K562 (cell line): ENCODE measurements at regions not wholly inside any gene's neighbourhood (a gene's known extent, or its start where the extent isn't known, plus 50 kb on each side); places are given as distances from the start of the nearest gene placed in this dataset.

Source experiments
- ATAC-seq: fragments of 200-7000 bp; cut with Tn5 transposase; 3 replicates; pipeline ENCODE4 v1.9.1; 2020; ENCODE audit warnings: moderate library complexity
- BruUV-seq: library from RNA; stranded (reverse); fragments of 400-500 nt; replicated peaks from 2 replicates; lab custom pipeline; 2021; lab: Mats Ljungman, UMichigan
- CTCF ChIA-PET: fragments of 300-600 bp; formaldehyde crosslinking; extraction: SDS; loops from one replicate; lab custom pipeline; 2021; ENCODE audit warnings: low intra/inter-chr PET ratio; lab: Yijun Ruan, JAX
- POLR2A ChIA-PET: fragments of 300-600, 350-650 bp; sonication (Branson Sonifier 250); formaldehyde crosslinking; extraction: SDS; loops from one replicate; lab custom pipeline; 2021; ENCODE audit warnings: antibody characterized with exemption, inconsistent platforms; lab: Yijun Ruan, JAX
- DNase-seq, 4 experiments: peaks; one replicate each; pipeline versions ENCODE4 v3.0.0 to v3.0.0-alpha.2; 2011 to 2018; ENCODE audit warnings: low spot score in 3 of 4, mixed read lengths in 3 of 4; ENCODE audit errors: extremely low read depth in 1 of 4
- FAIRE-seq: peaks from 2 replicates; lab custom pipeline; 2011; peaks lifted over from hg19 to GRCh38; lab: Jason Lieb, UNC
- H2AFZ ChIP-seq: 2 replicates; pipeline ENCODE4 v1.6.0; 2011; ENCODE audit warnings: low read depth, low read length, control low read depth, inconsistent platforms
- H3K27ac ChIP-seq: fragments of 200-600 bp; 3 replicates; pipeline ENCODE4 v1.8.0; 2011; ENCODE audit warnings: low read depth, mild to moderate bottlenecking, control low read depth, inconsistent platforms, low read length, moderate library complexity, mixed read lengths; ENCODE audit errors: extremely low read depth
- H3K27me3 ChIP-seq, 2 experiments: fragments of 300-600 bp in 1 of 2; 2 replicates in 1 of 2; 3 replicates in 1 of 2; pipeline versions ENCODE4 v1.6.0 to v1.8.0; 2011; ENCODE audit warnings: inconsistent platforms in 2 of 2, low read length in 2 of 2, mild to moderate bottlenecking in 1 of 2, mixed read lengths in 1 of 2, moderate library complexity in 1 of 2; ENCODE audit not compliant: control insufficient read depth in 2 of 2, insufficient read depth in 2 of 2
- H3K36me3 ChIP-seq: fragments of 300-600 bp; 3 replicates; pipeline ENCODE4 v1.8.0; 2011; ENCODE audit warnings: mild to moderate bottlenecking, low read length, inconsistent platforms; ENCODE audit not compliant: control insufficient read depth, insufficient read depth
- H3K4me1 ChIP-seq, 2 experiments: fragments of 200-600 bp in 1 of 2; replicated peaks in 1 of 2; 2 replicates in 1 of 2; 3 replicates in 1 of 2; pipeline versions ENCODE4 v1.5.1 to v1.8.0; 2011; ENCODE audit warnings: inconsistent platforms in 2 of 2, low read length in 2 of 2, mild to moderate bottlenecking in 1 of 2, mixed read lengths in 1 of 2, moderate library complexity in 1 of 2; ENCODE audit not compliant: control insufficient read depth in 2 of 2, insufficient read depth in 2 of 2
- H3K4me2 ChIP-seq: 2 replicates; pipeline ENCODE4 v1.6.1; 2011; ENCODE audit warnings: low read length, control low read depth, inconsistent platforms, mixed read lengths; ENCODE audit not compliant: insufficient read depth
- H3K4me3 ChIP-seq: fragments of 200-600 bp; sonication (generic), shearing (Covaris generic); 2 replicates; pipeline ENCODE4 v1.5.1; 2016; ENCODE audit warnings: control low read depth, inconsistent platforms
- H3K79me2 ChIP-seq: fragments of 200-600 bp; 3 replicates; pipeline ENCODE4 v1.8.0; 2011; ENCODE audit warnings: low read length, inconsistent platforms; ENCODE audit not compliant: control insufficient read depth, insufficient read depth
- H3K9ac ChIP-seq, 2 experiments: 2 replicates each; pipeline versions ENCODE4 v1.6.0 to v1.6.1; 2011; ENCODE audit warnings: low read depth in 2 of 2, low read length in 2 of 2, control low read depth in 1 of 2, inconsistent platforms in 1 of 2, mild to moderate bottlenecking in 1 of 2, mixed read lengths in 1 of 2; ENCODE audit not compliant: insufficient read depth in 1 of 2
- H3K9me1 ChIP-seq: one replicate; pipeline ENCODE4 v1.6.0; 2011; ENCODE audit warnings: inconsistent platforms, mild to moderate bottlenecking, low read length, moderate library complexity; ENCODE audit not compliant: control insufficient read depth, insufficient read depth
- H3K9me3 ChIP-seq: replicated peaks from 2 replicates; pipeline ENCODE4 v1.5.1; 2011; ENCODE audit warnings: low read depth, low read length, inconsistent platforms; ENCODE audit not compliant: control insufficient read depth, insufficient read depth
- H4K20me1 ChIP-seq: replicated peaks from 2 replicates; pipeline ENCODE4 v1.6.1; 2011; ENCODE audit warnings: low read length, inconsistent platforms, mixed read lengths; ENCODE audit not compliant: control insufficient read depth, insufficient read depth
- CC2D1A ChIP-seq: fragments of 450-650 bp; IDR thresholded peaks from 2 replicates; pipeline ENCODE4 v1.6.1; 2017; ENCODE audit warnings: mild to moderate bottlenecking
- HDAC2 ChIP-seq: fragments of 450-650 bp; IDR thresholded peaks from 2 replicates; pipeline ENCODE4 v1.6.1; 2016; ENCODE audit warnings: mild to moderate bottlenecking
- LCOR ChIP-seq: sonication (generic); formaldehyde crosslinking; IDR thresholded peaks from 2 replicates; pipeline ENCODE4 v1.8.0; 2022; ENCODE audit warnings: mild to moderate bottlenecking, missing genetic modification reagents
- PPARD ChIP-seq: fragments of 250-450 bp; sonication (Bioruptor Pico); IDR thresholded peaks from 2 replicates; pipeline ENCODE4 v1.8.0; 2022; ENCODE audit warnings: inconsistent platforms, mild to moderate bottlenecking, moderate library complexity
- PYGO2 ChIP-seq: fragments of 450-650 bp; IDR thresholded peaks from 2 replicates; pipeline ENCODE4 v1.6.1; 2016; ENCODE audit warnings: mild to moderate bottlenecking, missing genetic modification characterization, moderate library complexity, missing compliant biosample characterization
- SMARCE1 ChIP-seq: fragments of 450-650 bp; IDR thresholded peaks from 2 replicates; pipeline ENCODE4 v1.7.1; 2016; ENCODE audit warnings: mild to moderate bottlenecking
- ZMIZ1 ChIP-seq, 2 experiments: fragments of 150-350 bp in 1 of 2; IDR thresholded peaks; 2 replicates each; pipeline ENCODE4 v1.6.1; 2012 to 2016; ENCODE audit warnings: low read depth in 2 of 2, low read length in 2 of 2, mild to moderate bottlenecking in 1 of 2, moderate library complexity in 1 of 2
- ZNF184 ChIP-seq: sonication (generic); formaldehyde crosslinking; IDR thresholded peaks from 2 replicates; pipeline ENCODE4 v1.5.0; 2020; ENCODE audit warnings: missing genetic modification reagents
- ZNF316 ChIP-seq: fragments of 450-650 bp; IDR thresholded peaks from 2 replicates; pipeline ENCODE4 v1.6.1; 2016
- ZNF561 ChIP-seq: fragments of 450-650 bp; formaldehyde crosslinking; conservative IDR thresholded peaks from 2 replicates; pipeline ENCODE4 v1.4.0; 2020; ENCODE audit warnings: mild to moderate bottlenecking, moderate library complexity
- ZNF639 ChIP-seq, 2 experiments: fragments of 200-800 bp in 1 of 2; sonication (Bioruptor generic) in 1 of 2; sonication (generic) in 1 of 2; formaldehyde crosslinking in 1 of 2; IDR thresholded peaks in 1 of 2; conservative IDR thresholded peaks in 1 of 2; 2 replicates each; pipeline versions ENCODE4 v1.5.0 to v1.6.1; 2016 to 2020; ENCODE audit warnings: missing compliant biosample characterization in 1 of 2, missing genetic modification characterization in 1 of 2, missing genetic modification reagents in 1 of 2
- WGBS: fragments of 100-300 bp; shearing (Covaris generic); methylation state at CpG from one replicate; pipeline ENCODE4 v1.1.6; 2016; ENCODE audit warnings: low coverage, mixed read lengths; ENCODE audit not compliant: insufficient coverage; ENCODE audit errors: missing lambda C conversion rate; 5-methylcytosine and 5-hydroxymethylcytosine counted together
- in situ Hi-C: fragments of 300-500 bp; cut with MboI; formaldehyde crosslinking; loops from 4 replicates; pipeline ENCODE4 v1.15.0; 2018; ENCODE audit warnings: inconsistent platforms, mixed read lengths
- intact Hi-C: fragments of 100-400 bp; cut with micrococcal nuclease; formaldehyde crosslinking; loops from 2 replicates; pipeline ENCODE4 v1.14.2; 2022
- TF ChIP-seq, protein P1 (sequence below): fragments of 450-650 bp; formaldehyde crosslinking; IDR thresholded peaks from 2 replicates; pipeline ENCODE4 v1.4.0; 2020; ENCODE audit warnings: mild to moderate bottlenecking, moderate library complexity
- TF ChIP-seq, protein P2 (sequence below): fragments of 450-650 bp; IDR thresholded peaks from 2 replicates; pipeline ENCODE4 v1.6.1; 2016; ENCODE audit warnings: antibody characterized with exemption
- TF ChIP-seq, protein P3 (sequence below): fragments of 250-450 bp; sonication (Bioruptor Pico); IDR thresholded peaks from 2 replicates; pipeline ENCODE4 v1.6.1; 2021; ENCODE audit warnings: mild to moderate bottlenecking

GRCh38 chr2:66843847-66844246, 408.9 kb downstream of the MEIS1 start (continued):
- TF ChIP-seq, protein P1, sequence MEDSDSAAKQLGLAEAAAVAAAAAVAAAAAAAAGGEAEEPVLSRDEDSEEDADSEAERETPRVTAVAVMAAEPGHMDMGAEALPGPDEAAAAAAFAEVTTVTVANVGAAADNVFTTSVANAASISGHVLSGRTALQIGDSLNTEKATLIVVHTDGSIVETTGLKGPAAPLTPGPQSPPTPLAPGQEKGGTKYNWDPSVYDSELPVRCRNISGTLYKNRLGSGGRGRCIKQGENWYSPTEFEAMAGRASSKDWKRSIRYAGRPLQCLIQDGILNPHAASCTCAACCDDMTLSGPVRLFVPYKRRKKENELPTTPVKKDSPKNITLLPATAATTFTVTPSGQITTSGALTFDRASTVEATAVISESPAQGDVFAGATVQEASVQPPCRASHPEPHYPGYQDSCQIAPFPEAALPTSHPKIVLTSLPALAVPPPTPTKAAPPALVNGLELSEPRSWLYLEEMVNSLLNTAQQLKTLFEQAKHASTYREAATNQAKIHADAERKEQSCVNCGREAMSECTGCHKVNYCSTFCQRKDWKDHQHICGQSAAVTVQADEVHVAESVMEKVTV, result no peak

DNA sequence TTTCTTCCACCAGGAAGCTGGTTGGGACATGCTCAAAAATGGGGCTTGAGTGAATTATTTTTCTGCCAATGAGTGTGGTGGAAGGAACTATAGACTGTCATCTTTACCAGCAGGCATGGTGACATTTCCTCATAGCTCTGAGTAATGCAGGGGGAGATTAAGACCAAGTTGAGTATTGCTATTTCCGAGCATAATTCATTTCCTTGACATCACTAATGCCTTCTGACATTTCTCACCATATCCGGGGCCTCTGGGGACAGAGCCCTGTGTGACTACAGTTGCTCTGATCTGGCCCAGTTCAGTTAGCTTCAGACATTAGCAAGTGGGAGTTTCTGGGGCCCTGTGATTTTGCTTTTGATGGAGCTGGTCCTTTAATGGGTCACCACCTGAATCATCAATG, 410.4 kb downstream of the MEIS1 start:
- no peak overlapping the region for H3K4me3 ChIP-seq
- H3K9me3 ChIP-seq, result no peaks in the 10 kb centered on the region
- H2AFZ ChIP-seq, result no peak overlapping the region
- H3K9ac ChIP-seq, result no peak overlapping the region
- H3K36me3 ChIP-seq, result no peaks in the 10 kb centered on the region
- ATAC-seq (no peak), FAIRE-seq (no peak), DNase-seq (no peak)
- no peaks in the 10 kb centered on the region for H3K9me1 ChIP-seq
- intact Hi-C loops, result no loop called here
- BruUV-seq, result no TSS peak
- ChIA-PET POLR2A (no interaction called here), CTCF (no interaction called here)
- H3K4me2 ChIP-seq, result no peak overlapping the region
- in situ Hi-C loops, result no loop called here
- no peak overlapping the region for H3K27ac ChIP-seq
- 0% methylated on average over 2 of the region's 2 CpGs for WGBS
- H3K79me2 ChIP-seq, result no peaks in the 10 kb centered on the region
- no peaks in the 10 kb centered on the region for H3K27me3 ChIP-seq
- H3K4me1 ChIP-seq, result no peaks in the 10 kb centered on the region
- no peaks in the 10 kb centered on the region for H4K20me1 ChIP-seq
- no peak for TF ChIP-seq ZNF639 (CRISPR knock-in tag; conservative IDR thresholded peaks at IDR 0.05 in 1 of 2, IDR thresholded peaks at IDR 0.05 in 1 of 2)
- TF ChIP-seq SMARCE1, result no peak
- TF ChIP-seq, protein P2, sequence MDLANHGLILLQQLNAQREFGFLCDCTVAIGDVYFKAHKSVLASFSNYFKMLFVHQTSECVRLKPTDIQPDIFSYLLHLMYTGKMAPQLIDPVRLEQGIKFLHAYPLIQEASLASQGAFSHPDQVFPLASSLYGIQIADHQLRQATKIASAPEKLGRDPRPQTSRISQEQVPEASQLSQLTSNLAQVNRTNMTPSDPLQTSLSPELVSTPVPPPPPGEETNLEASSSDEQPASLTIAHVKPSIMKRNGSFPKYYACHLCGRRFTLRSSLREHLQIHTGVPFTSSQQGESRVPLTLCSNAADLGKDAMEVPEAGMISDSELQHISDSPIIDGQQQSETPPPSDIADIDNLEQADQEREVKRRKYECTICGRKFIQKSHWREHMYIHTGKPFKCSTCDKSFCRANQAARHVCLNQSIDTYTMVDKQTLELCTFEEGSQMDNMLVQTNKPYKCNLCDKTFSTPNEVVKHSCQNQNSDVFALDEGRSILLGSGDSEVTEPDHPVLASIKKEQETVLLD, result no peak
- TF ChIP-seq ZMIZ1 (IDR thresholded peaks at IDR 0.05; ENCODE audit: low read depth in 2 of 2, low read length in 2 of 2), result no peak
- no peak for TF ChIP-seq ZNF184
- no peak for TF ChIP-seq LCOR (CRISPR knock-in tag)
- TF ChIP-seq PYGO2, result no peak
- TF ChIP-seq PPARD (CRISPR knock-in tag), result no peak
- no peak for TF ChIP-seq ZNF316
- no peak for TF ChIP-seq ZNF561
- TF ChIP-seq HDAC2, result no peak
- TF ChIP-seq, protein P3, sequence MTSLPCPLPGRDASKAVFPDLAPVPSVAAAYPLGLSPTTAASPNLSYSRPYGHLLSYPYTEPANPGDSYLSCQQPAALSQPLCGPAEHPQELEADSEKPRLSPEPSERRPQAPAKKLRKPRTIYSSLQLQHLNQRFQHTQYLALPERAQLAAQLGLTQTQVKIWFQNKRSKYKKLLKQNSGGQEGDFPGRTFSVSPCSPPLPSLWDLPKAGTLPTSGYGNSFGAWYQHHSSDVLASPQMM, result no peak
- TF ChIP-seq CC2D1A, result no peak
